ENCODE measurements at regions not wholly inside any gene's neighbourhood (a gene's known extent, or its start where the extent isn't known, plus 50 kb on each side); places are given as distances from the start of the nearest gene placed in this dataset.

GRCh38 chr4:35300996-35301774 lies 943.1 kb downstream of the ARAP2 start:
- Histone ChIP-seq H3K4me1 (ENCODE audit: low read depth) (no peaks in the 10 kb centered on the region), H3K9me3 (ENCODE audit: low read depth) (no peaks in the 10 kb centered on the region), H3K27ac (no peak overlapping the region), H3K27me3 (no peaks in the 10 kb centered on the region), H3K36me3 (no peaks in the 10 kb centered on the region), H3K4me3 (no peak overlapping the region)
- TF ChIP-seq, protein P1, sequence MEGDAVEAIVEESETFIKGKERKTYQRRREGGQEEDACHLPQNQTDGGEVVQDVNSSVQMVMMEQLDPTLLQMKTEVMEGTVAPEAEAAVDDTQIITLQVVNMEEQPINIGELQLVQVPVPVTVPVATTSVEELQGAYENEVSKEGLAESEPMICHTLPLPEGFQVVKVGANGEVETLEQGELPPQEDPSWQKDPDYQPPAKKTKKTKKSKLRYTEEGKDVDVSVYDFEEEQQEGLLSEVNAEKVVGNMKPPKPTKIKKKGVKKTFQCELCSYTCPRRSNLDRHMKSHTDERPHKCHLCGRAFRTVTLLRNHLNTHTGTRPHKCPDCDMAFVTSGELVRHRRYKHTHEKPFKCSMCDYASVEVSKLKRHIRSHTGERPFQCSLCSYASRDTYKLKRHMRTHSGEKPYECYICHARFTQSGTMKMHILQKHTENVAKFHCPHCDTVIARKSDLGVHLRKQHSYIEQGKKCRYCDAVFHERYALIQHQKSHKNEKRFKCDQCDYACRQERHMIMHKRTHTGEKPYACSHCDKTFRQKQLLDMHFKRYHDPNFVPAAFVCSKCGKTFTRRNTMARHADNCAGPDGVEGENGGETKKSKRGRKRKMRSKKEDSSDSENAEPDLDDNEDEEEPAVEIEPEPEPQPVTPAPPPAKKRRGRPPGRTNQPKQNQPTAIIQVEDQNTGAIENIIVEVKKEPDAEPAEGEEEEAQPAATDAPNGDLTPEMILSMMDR (IDR thresholded peaks at IDR 0.05; ENCODE audit: low read depth, low read length): no peak
- peak in 1 of 2 donors; percentile 20 for DNase-seq (ENCODE audit: low read depth in 1 of 2, low spot score in 1 of 2)

- no peak for DNase-seq (ENCODE audit: low read depth in 1 of 2, low spot score in 1 of 2)
- no peak overlapping the region for H3K27ac ChIP-seq
- H3K27me3 ChIP-seq: no peaks in the 10 kb centered on the region
- TF ChIP-seq, protein P1 (IDR thresholded peaks at IDR 0.05; ENCODE audit: low read depth, low read length): no peak
- no peaks in the 10 kb centered on the region for H3K9me3 ChIP-seq (ENCODE audit: low read depth)
- no peak overlapping the region for H3K4me3 ChIP-seq
- no peaks in the 10 kb centered on the region for H3K36me3 ChIP-seq
- H3K4me1 ChIP-seq (ENCODE audit: low read depth): no peaks in the 10 kb centered on the region
Measured at GRCh38 chr4:35315419-35315818, 928.9 kb downstream of the ARAP2 start.

GRCh38 chr4:35325908-35326453 lies 918.3 kb downstream of the ARAP2 start:
- H3K27ac ChIP-seq: no peak overlapping the region
- no peaks in the 10 kb centered on the region for H3K27me3 ChIP-seq
- H3K36me3 ChIP-seq: no peaks in the 10 kb centered on the region
- no peaks in the 10 kb centered on the region for H3K9me3 ChIP-seq (ENCODE audit: low read depth)
- DNase-seq (ENCODE audit: low read depth in 1 of 2, low spot score in 1 of 2): no peak
- no peaks in the 10 kb centered on the region for H3K4me1 ChIP-seq (ENCODE audit: low read depth)
- no peak overlapping the region for H3K4me3 ChIP-seq
- TF ChIP-seq, protein P1 (IDR thresholded peaks at IDR 0.05; ENCODE audit: low read depth, low read length): no peak

GRCh38 chr4:35342833-35343232 lies 901.5 kb downstream of the ARAP2 start:
- no peak for DNase-seq (ENCODE audit: low read depth in 1 of 2, low spot score in 1 of 2)
- H3K36me3 ChIP-seq: no peaks in the 10 kb centered on the region
- H3K9me3 ChIP-seq (ENCODE audit: low read depth): no peaks in the 10 kb centered on the region
- TF ChIP-seq, protein P1 (IDR thresholded peaks at IDR 0.05; ENCODE audit: low read depth, low read length): no peak
- H3K4me1 ChIP-seq (ENCODE audit: low read depth): no peaks in the 10 kb centered on the region
- no peak overlapping the region for H3K4me3 ChIP-seq
- no peak overlapping the region for H3K27ac ChIP-seq
- no peaks in the 10 kb centered on the region for H3K27me3 ChIP-seq

DNA sequence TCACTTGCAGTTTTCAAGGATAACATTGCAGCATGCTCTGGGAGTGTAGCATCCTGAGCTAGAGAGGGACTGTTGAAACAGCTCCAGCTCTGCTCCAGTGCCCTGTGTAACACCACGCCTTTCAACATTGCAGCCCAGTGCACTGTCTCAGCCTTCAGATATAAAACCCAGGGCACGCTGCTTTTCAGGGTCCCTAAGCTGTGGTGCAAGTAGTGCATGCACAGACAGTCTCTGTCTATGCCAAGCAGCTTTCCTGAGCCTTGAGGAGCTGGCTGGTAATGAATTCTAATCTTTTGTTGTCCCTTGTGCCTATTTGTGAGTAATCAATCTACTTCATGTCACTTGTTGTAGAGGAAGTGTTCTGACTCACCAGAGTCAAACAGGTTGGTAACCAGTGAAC lies 897.0 kb downstream of the ARAP2 start:
- no peaks in the 10 kb centered on the region for H3K4me1 ChIP-seq (ENCODE audit: low read depth)
- DNase-seq (ENCODE audit: low read depth in 1 of 2, low spot score in 1 of 2): no peak
- H3K27ac ChIP-seq: no peak overlapping the region
- H3K27me3 ChIP-seq: no peaks in the 10 kb centered on the region
- H3K9me3 ChIP-seq (ENCODE audit: low read depth): no peaks in the 10 kb centered on the region
- TF ChIP-seq, protein P1 (IDR thresholded peaks at IDR 0.05; ENCODE audit: low read depth, low read length): no peak
- no peak overlapping the region for H3K4me3 ChIP-seq
- H3K36me3 ChIP-seq: no peaks in the 10 kb centered on the region
